Endothelial cell of umbilical vein (primary cell): ENCODE measurements at regions not wholly inside any gene's neighbourhood (a gene's known extent, or its start where the extent isn't known, plus 50 kb on each side); places are given as distances from the start of the nearest gene placed in this dataset.

Source experiments
- BruUV-seq: library from RNA; stranded (reverse); fragments of 400-500 nt; replicated peaks from 2 replicates; lab custom pipeline; 2021; lab: Mats Ljungman, UMichigan
- CTCF ChIA-PET: fragments of 300-600, 350-600 bp; sonication (Branson Sonifier 250); formaldehyde crosslinking; loops from one replicate; lab custom pipeline; 2021; ENCODE audit warnings: antibody characterized with exemption, inconsistent platforms; lab: Charles Lee
- POLR2A ChIA-PET: fragments of 300-600, 350-600 bp; sonication (Branson Sonifier 250); formaldehyde crosslinking; loops from one replicate; lab custom pipeline; 2021; ENCODE audit warnings: antibody characterized with exemption, inconsistent platforms; lab: Charles Lee
- DNase-seq: peaks from one replicate; pipeline ENCODE4 v3.0.0-alpha.2; 2011; ENCODE audit warnings: low read depth, low spot score
- FAIRE-seq: peaks from 2 replicates; lab custom pipeline; 2011; peaks lifted over from hg19 to GRCh38; lab: Jason Lieb, UNC
- H2AFZ ChIP-seq: 2 replicates; pipeline ENCODE4 v1.6.0; 2012; ENCODE audit warnings: low read depth, low read length, control low read depth, inconsistent platforms
- H3K27ac ChIP-seq: 2 replicates; pipeline ENCODE4 v1.5.1; 2011; ENCODE audit warnings: low read depth, mild to moderate bottlenecking, control low read depth, low read length, moderate library complexity; ENCODE audit not compliant: insufficient read depth
- H3K27me3 ChIP-seq, 2 experiments: 2 replicates each; pipeline versions ENCODE4 v1.6.0 to v1.6.1; 2011; ENCODE audit warnings: low read length in 2 of 2, mixed read lengths in 1 of 2; ENCODE audit not compliant: control insufficient read depth in 2 of 2, insufficient read depth in 2 of 2
- H3K36me3 ChIP-seq, 2 experiments: 2 replicates in 1 of 2; 3 replicates in 1 of 2; pipeline ENCODE4 v1.5.1; 2011; ENCODE audit warnings: low read length in 2 of 2, mild to moderate bottlenecking in 1 of 2, moderate library complexity in 1 of 2; ENCODE audit not compliant: control insufficient read depth in 2 of 2, insufficient read depth in 2 of 2; ENCODE audit errors: extremely low read depth in 1 of 2
- H3K4me1 ChIP-seq: 3 replicates; pipeline ENCODE4 v1.5.1; 2011; ENCODE audit warnings: mild to moderate bottlenecking, low read length; ENCODE audit not compliant: control insufficient read depth, insufficient read depth; ENCODE audit errors: extremely low read depth
- H3K4me2 ChIP-seq: 2 replicates; pipeline ENCODE4 v1.6.1; 2011; ENCODE audit warnings: low read length, control low read depth, mixed read lengths; ENCODE audit not compliant: insufficient read depth
- H3K4me3 ChIP-seq, 3 experiments: fragments of 200-600 bp in 1 of 3; sonication (generic), shearing (Covaris generic) in 1 of 3; replicated peaks in 1 of 3; 2 replicates each; pipeline ENCODE4 v1.5.1; 2011 to 2016; ENCODE audit warnings: control low read depth in 3 of 3, low read length in 3 of 3, mild to moderate bottlenecking in 2 of 3, inconsistent platforms in 1 of 3, low read depth in 1 of 3, moderate library complexity in 1 of 3; ENCODE audit not compliant: insufficient read depth in 1 of 3
- H3K79me2 ChIP-seq: 2 replicates; pipeline ENCODE4 v1.6.0; 2012; ENCODE audit warnings: low read length, inconsistent platforms; ENCODE audit not compliant: control insufficient read depth, insufficient read depth
- H3K9ac ChIP-seq: replicated peaks from 2 replicates; pipeline ENCODE3; 2011; ENCODE audit warnings: low read length, control low read depth; ENCODE audit not compliant: insufficient read depth; ENCODE audit errors: extremely low read depth
- H3K9me1 ChIP-seq: replicated peaks from 3 replicates; pipeline ENCODE4 v1.6.0; 2011; ENCODE audit warnings: mild to moderate bottlenecking, low read length; ENCODE audit not compliant: control insufficient read depth, insufficient read depth; ENCODE audit errors: extremely low read depth
- H3K9me3 ChIP-seq: replicated peaks from 2 replicates; pipeline ENCODE4 v1.5.1; 2012; ENCODE audit warnings: low read length, inconsistent platforms; ENCODE audit not compliant: control insufficient read depth, insufficient read depth
- H4K20me1 ChIP-seq: replicated peaks from 2 replicates; pipeline ENCODE3; 2011; ENCODE audit warnings: mild to moderate bottlenecking, low read length; ENCODE audit not compliant: control insufficient read depth, insufficient read depth; ENCODE audit errors: extremely low read depth
- EZH2 ChIP-seq: IDR thresholded peaks from 2 replicates; pipeline ENCODE4 v1.6.1; 2012; ENCODE audit warnings: borderline replicate concordance, low read depth, mild to moderate bottlenecking, moderate library complexity, low read length, inconsistent platforms; ENCODE audit not compliant: severe bottlenecking
- FOS ChIP-seq: IDR thresholded peaks from 2 replicates; pipeline ENCODE4 v1.6.1; 2011; ENCODE audit warnings: mild to moderate bottlenecking, low read length, moderate library complexity, borderline replicate concordance; ENCODE audit not compliant: insufficient read depth
- GATA2 ChIP-seq: IDR thresholded peaks from 2 replicates; pipeline ENCODE4 v1.7.0; 2011; ENCODE audit warnings: low read depth, mild to moderate bottlenecking, moderate library complexity, mixed read lengths, low read length; ENCODE audit not compliant: insufficient read length, insufficient read depth
- JUN ChIP-seq: IDR thresholded peaks from 2 replicates; pipeline ENCODE4 v1.6.1; 2011; ENCODE audit warnings: borderline replicate concordance, low read depth; ENCODE audit not compliant: insufficient read length, insufficient read depth
- MYC ChIP-seq: IDR thresholded peaks from one replicate; pipeline ENCODE4 v1.6.1; 2011; ENCODE audit warnings: mild to moderate bottlenecking, low read depth, low read length
- POLR2A ChIP-seq: IDR thresholded peaks from 2 replicates; pipeline ENCODE4 v1.6.1; 2012; ENCODE audit warnings: low read depth, mild to moderate bottlenecking, control low read depth, low read length
- POLR2AphosphoS5 ChIP-seq: IDR thresholded peaks from 2 replicates; pipeline ENCODE4 v1.6.1; 2012; ENCODE audit warnings: low read depth, mild to moderate bottlenecking, control low read depth, low read length, moderate library complexity; ENCODE audit not compliant: insufficient read depth
- dilution Hi-C: fragments of 300-500 bp; cut with MboI; formaldehyde crosslinking; loops from one replicate; pipeline ENCODE4 v1.15.0; 2019; ENCODE audit warnings: low sequenced_read_pairs; ENCODE audit not compliant: extremely low pct_ligation_motif_present
- intact Hi-C: fragments of 100-400 bp; cut with micrococcal nuclease; formaldehyde crosslinking; loops from one replicate; pipeline ENCODE4 v1.10.0; 2022
- TF ChIP-seq, protein P1 (sequence below): IDR thresholded peaks from 2 replicates; pipeline ENCODE4 v1.6.1; 2011; ENCODE audit not compliant: insufficient read depth, insufficient read length
- TF ChIP-seq, protein P2 (sequence below), 2 donors: IDR thresholded peaks; 1 replicate in 1 of 2; 2 replicates in 1 of 2; pipeline ENCODE4 v1.5.1; 2011; ENCODE audit warnings: low read length in 2 of 2, mild to moderate bottlenecking in 2 of 2, moderate library complexity in 2 of 2, control low read depth in 1 of 2, inconsistent platforms in 1 of 2, low read depth in 1 of 2; ENCODE audit not compliant: insufficient read depth in 1 of 2; ENCODE audit errors: extremely low read depth in 1 of 2

DNA sequence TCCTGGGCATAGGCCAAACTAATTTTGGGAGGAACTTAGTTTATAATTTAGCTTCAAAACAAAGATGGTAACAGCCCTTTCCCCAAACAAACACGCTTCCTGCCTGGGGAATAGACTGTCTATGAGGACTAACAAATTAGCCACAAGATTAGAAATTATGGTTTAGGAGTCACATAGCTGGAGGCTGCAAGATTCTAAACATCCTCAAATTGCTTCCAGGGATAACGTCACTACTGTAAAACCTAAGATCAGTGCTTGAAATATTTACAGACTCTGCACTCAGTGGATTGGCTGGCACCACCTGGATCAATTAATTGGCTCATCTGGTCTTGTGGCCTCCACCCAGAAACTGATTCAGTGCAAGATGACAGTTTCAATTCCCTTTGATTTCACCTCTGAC, 118.0 kb upstream of the TACR1 start:
- no peaks in the 10 kb centered on the region for H3K9me1 ChIP-seq
- dilution Hi-C loops: no loop called here
- no peaks in the 10 kb centered on the region for H3K27me3 ChIP-seq
- no peak overlapping the region for H3K27ac ChIP-seq
- CTCF ChIA-PET: no interaction called here
- H4K20me1 ChIP-seq: no peaks in the 10 kb centered on the region
- H3K36me3 ChIP-seq: no peaks in the 10 kb centered on the region
- H3K9ac ChIP-seq: no peak overlapping the region
- no peaks in the 10 kb centered on the region for H3K79me2 ChIP-seq
- intact Hi-C loops: no loop called here
- no peaks in the 10 kb centered on the region for H3K4me1 ChIP-seq
- no peaks in the 10 kb centered on the region for H3K9me3 ChIP-seq
- DNase-seq: no peak
- no peak overlapping the region for H3K4me3 ChIP-seq
- no peak overlapping the region for H2AFZ ChIP-seq
- no peak overlapping the region for H3K4me2 ChIP-seq
- no TSS peak for BruUV-seq
- POLR2A ChIA-PET: no interaction called here
- TF ChIP-seq POLR2A (no peak), FOS (no peak), MYC (no peak), JUN (no peak), EZH2 (no peak), POLR2AphosphoS5 (no peak), GATA2 (no peak)
- TF ChIP-seq, protein P1, sequence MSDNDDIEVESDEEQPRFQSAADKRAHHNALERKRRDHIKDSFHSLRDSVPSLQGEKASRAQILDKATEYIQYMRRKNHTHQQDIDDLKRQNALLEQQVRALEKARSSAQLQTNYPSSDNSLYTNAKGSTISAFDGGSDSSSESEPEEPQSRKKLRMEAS: no peak
- TF ChIP-seq, protein P2, sequence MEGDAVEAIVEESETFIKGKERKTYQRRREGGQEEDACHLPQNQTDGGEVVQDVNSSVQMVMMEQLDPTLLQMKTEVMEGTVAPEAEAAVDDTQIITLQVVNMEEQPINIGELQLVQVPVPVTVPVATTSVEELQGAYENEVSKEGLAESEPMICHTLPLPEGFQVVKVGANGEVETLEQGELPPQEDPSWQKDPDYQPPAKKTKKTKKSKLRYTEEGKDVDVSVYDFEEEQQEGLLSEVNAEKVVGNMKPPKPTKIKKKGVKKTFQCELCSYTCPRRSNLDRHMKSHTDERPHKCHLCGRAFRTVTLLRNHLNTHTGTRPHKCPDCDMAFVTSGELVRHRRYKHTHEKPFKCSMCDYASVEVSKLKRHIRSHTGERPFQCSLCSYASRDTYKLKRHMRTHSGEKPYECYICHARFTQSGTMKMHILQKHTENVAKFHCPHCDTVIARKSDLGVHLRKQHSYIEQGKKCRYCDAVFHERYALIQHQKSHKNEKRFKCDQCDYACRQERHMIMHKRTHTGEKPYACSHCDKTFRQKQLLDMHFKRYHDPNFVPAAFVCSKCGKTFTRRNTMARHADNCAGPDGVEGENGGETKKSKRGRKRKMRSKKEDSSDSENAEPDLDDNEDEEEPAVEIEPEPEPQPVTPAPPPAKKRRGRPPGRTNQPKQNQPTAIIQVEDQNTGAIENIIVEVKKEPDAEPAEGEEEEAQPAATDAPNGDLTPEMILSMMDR (IDR thresholded peaks at IDR 0.05; ENCODE audit: extremely low read depth in 1 of 2, insufficient read depth in 1 of 2, low read depth in 1 of 2, low read length in 2 of 2): no peak
- FAIRE-seq: no peak
